CD4-positive, alpha-beta memory T cell (primary cell): ENCODE measurements at regions not wholly inside any gene's neighbourhood (a gene's known extent, or its start where the extent isn't known, plus 50 kb on each side); places are given as distances from the start of the nearest gene placed in this dataset.

ENCODE experiments used
- CTCF ChIA-PET: fragments of 350-600 bp; sonication (Branson Sonifier 250); formaldehyde crosslinking; loops from one replicate; lab custom pipeline; 2021; ENCODE audit warnings: inconsistent platforms; ENCODE audit not compliant: partially characterized antibody; lab: Charles Lee
- POLR2A ChIA-PET: fragments of 350-600 bp; sonication (Branson Sonifier 250); formaldehyde crosslinking; loops from one replicate; lab custom pipeline; 2021; ENCODE audit not compliant: partially characterized antibody; lab: Charles Lee
- DNase-seq, 5 donors: peaks; one replicate each; pipeline versions ENCODE4 v3.0.0 to v3.0.0-alpha.2; 2020 to 2022; ENCODE audit warnings: mixed read lengths in 1 of 5
- H3K27ac ChIP-seq: one replicate; pipeline ENCODE4 v1.7.0; 2013; ENCODE audit warnings: low read depth, low read length
- H3K27me3 ChIP-seq: 2 replicates; pipeline ENCODE4 v1.7.0; 2013; ENCODE audit warnings: mild to moderate bottlenecking, low read length, moderate library complexity; ENCODE audit not compliant: insufficient read depth
- H3K36me3 ChIP-seq: 2 replicates; pipeline ENCODE4 v1.7.0; 2013; ENCODE audit warnings: mild to moderate bottlenecking, low read length, moderate library complexity; ENCODE audit not compliant: insufficient read depth
- H3K4me1 ChIP-seq: 2 replicates; pipeline ENCODE4 v1.7.0; 2013; ENCODE audit warnings: mild to moderate bottlenecking, low read length, moderate library complexity; ENCODE audit not compliant: insufficient read depth
- H3K4me3 ChIP-seq, 2 donors: one replicate each; pipeline ENCODE4 v1.7.0; 2013; ENCODE audit warnings: low read length in 2 of 2, mild to moderate bottlenecking in 1 of 2
- H3K9me3 ChIP-seq, 2 donors: one replicate each; pipeline ENCODE4 v1.7.0; 2013; ENCODE audit warnings: low read length in 2 of 2, control low read depth in 1 of 2; ENCODE audit not compliant: control insufficient read depth in 1 of 2
- H3K27ac Mint-ChIP-seq, 7 donors: one replicate each; pipeline ENCODE4 v1.8.0; 2020 to 2021; ENCODE audit warnings: mixed read lengths in 7 of 7, mild to moderate bottlenecking in 6 of 7, inconsistent platforms in 3 of 7, moderate library complexity in 3 of 7
- H3K27me3 Mint-ChIP-seq, 2 donors: one replicate each; pipeline ENCODE4 v1.8.0; 2020 to 2021; ENCODE audit warnings: mixed read lengths in 2 of 2
- H3K36me3 Mint-ChIP-seq, 2 donors: one replicate each; pipeline ENCODE4 v1.8.0; 2020 to 2021; ENCODE audit warnings: mixed read lengths in 2 of 2, inconsistent platforms in 1 of 2, mild to moderate bottlenecking in 1 of 2
- H3K4me1 Mint-ChIP-seq, 4 donors: one replicate each; pipeline ENCODE4 v1.8.0; 2020 to 2021; ENCODE audit warnings: mixed read lengths in 4 of 4, mild to moderate bottlenecking in 1 of 4
- H3K4me3 Mint-ChIP-seq, 8 donors: one replicate each; pipeline ENCODE4 v1.8.0; 2020 to 2021; ENCODE audit warnings: mixed read lengths in 8 of 8, mild to moderate bottlenecking in 7 of 8, moderate library complexity in 6 of 8, inconsistent platforms in 3 of 8
- H3K9me3 Mint-ChIP-seq, 8 donors: one replicate each; pipeline ENCODE4 v1.8.0; 2020 to 2021; ENCODE audit warnings: mixed read lengths in 8 of 8, mild to moderate bottlenecking in 5 of 8, inconsistent platforms in 3 of 8, moderate library complexity in 1 of 8
- intact Hi-C: fragments of 100-400 bp; cut with micrococcal nuclease; formaldehyde crosslinking; loops from one replicate; pipeline ENCODE4 v1.15.1; 2023

- H3K36me3 ChIP-seq, result no peaks in the 10 kb centered on the region
- peaks cover 0 to 5% (median 0%) of the 10 kb centered on the region in 8 donors for H3K9me3 Mint-ChIP-seq
- H3K36me3 Mint-ChIP-seq, result no peaks in the 10 kb centered on the region
- ChIA-PET POLR2A (no interaction called here), CTCF (no interaction called here)
- no peak for DNase-seq
- H3K27ac ChIP-seq, result no peak overlapping the region
- intact Hi-C loops, result no loop called here
- no peaks in the 10 kb centered on the region for H3K27me3 ChIP-seq
- no peaks in the 10 kb centered on the region for H3K4me1 ChIP-seq
- H3K27ac Mint-ChIP-seq, result no peak overlapping the region
- H3K4me3 Mint-ChIP-seq, result no peak overlapping the region
- H3K4me1 Mint-ChIP-seq, result no peaks in the 10 kb centered on the region
- no peak overlapping the region for H3K4me3 ChIP-seq
- no peaks in the 10 kb centered on the region for H3K9me3 ChIP-seq
- H3K27me3 Mint-ChIP-seq, result peaks cover 0 to 2% of the 10 kb centered on the region in 2 donors
These were observed 292.4 kb downstream of the PLPP3 start for GRCh38 chr1:56286956-56287355.

- intact Hi-C loops, result no loop called here
These were observed 292.9 kb downstream of the PLPP3 start for GRCh38 chr1:56286506-56286905.

GRCh38 chr1:56285554-56286402 lies 293.6 kb downstream of the PLPP3 start:
- Mint-ChIP-seq H3K36me3 (no peaks in the 10 kb centered on the region), H3K9me3 (peaks cover 0 to 5% (median under 1%) of the 10 kb centered on the region in 8 donors), H3K27me3 (peaks cover 0 to 2% of the 10 kb centered on the region in 2 donors), H3K27ac (no peak overlapping the region), H3K4me3 (no peak overlapping the region), H3K4me1 (no peaks in the 10 kb centered on the region)
- Histone ChIP-seq H3K4me3 (no peak overlapping the region), H3K9me3 (no peaks in the 10 kb centered on the region), H3K27ac (no peak overlapping the region), H3K4me1 (no peaks in the 10 kb centered on the region), H3K36me3 (no peaks in the 10 kb centered on the region), H3K27me3 (no peaks in the 10 kb centered on the region)
- ChIA-PET CTCF (no interaction called here), POLR2A (no interaction called here)
- DNase-seq, result no peak
- intact Hi-C loops, result no loop called here

More at GRCh38 chr1:56286506-56286905, 292.9 kb downstream of the PLPP3 start:
- H3K27me3 Mint-ChIP-seq, result peaks cover 0 to 2% of the 10 kb centered on the region in 2 donors
- CTCF ChIA-PET, result no interaction called here
- H3K4me1 Mint-ChIP-seq, result no peaks in the 10 kb centered on the region
- Histone ChIP-seq H3K4me1 (no peaks in the 10 kb centered on the region), H3K36me3 (no peaks in the 10 kb centered on the region), H3K27me3 (no peaks in the 10 kb centered on the region), H3K9me3 (no peaks in the 10 kb centered on the region), H3K4me3 (no peak overlapping the region), H3K27ac (no peak overlapping the region)
- no peak for DNase-seq
- POLR2A ChIA-PET, result no interaction called here
- H3K9me3 Mint-ChIP-seq, result peaks cover 0 to 5% (median under 1%) of the 10 kb centered on the region in 8 donors
- H3K4me3 Mint-ChIP-seq, result no peak overlapping the region
- no peak overlapping the region for H3K27ac Mint-ChIP-seq
- no peaks in the 10 kb centered on the region for H3K36me3 Mint-ChIP-seq

GRCh38 chr1:56284928-56285327 lies 294.4 kb downstream of the PLPP3 start:
- no peak overlapping the region for H3K27ac Mint-ChIP-seq
- H3K36me3 ChIP-seq, result no peaks in the 10 kb centered on the region
- H3K36me3 Mint-ChIP-seq, result no peaks in the 10 kb centered on the region
- H3K9me3 Mint-ChIP-seq, result peaks cover 0 to 5% (median 3%) of the 10 kb centered on the region in 8 donors
- POLR2A ChIA-PET, result no interaction called here
- CTCF ChIA-PET, result no interaction called here
- DNase-seq, result no peak
- peaks cover 0 to 2% of the 10 kb centered on the region in 2 donors for H3K27me3 Mint-ChIP-seq
- no peaks in the 10 kb centered on the region for H3K4me1 Mint-ChIP-seq
- H3K9me3 ChIP-seq, result no peaks in the 10 kb centered on the region
- no peak overlapping the region for H3K27ac ChIP-seq
- intact Hi-C loops, result no loop called here
- no peak overlapping the region for H3K4me3 Mint-ChIP-seq
- no peaks in the 10 kb centered on the region for H3K4me1 ChIP-seq
- H3K4me3 ChIP-seq, result no peak overlapping the region
- no peaks in the 10 kb centered on the region for H3K27me3 ChIP-seq

GRCh38 chr1:56278061-56278460 lies 301.3 kb downstream of the PLPP3 start:
- Mint-ChIP-seq H3K27me3 (no peaks in the 10 kb centered on the region), H3K36me3 (no peaks in the 10 kb centered on the region), H3K4me3 (no peak overlapping the region), H3K4me1 (no peaks in the 10 kb centered on the region), H3K27ac (no peak overlapping the region), H3K9me3 (peaks cover 0 to 7% (median 1%) of the 10 kb centered on the region in 8 donors)
- CTCF ChIA-PET, result no interaction called here
- POLR2A ChIA-PET, result no interaction called here
- no peak overlapping the region for H3K27ac ChIP-seq
- H3K36me3 ChIP-seq, result no peaks in the 10 kb centered on the region
- intact Hi-C loops, result no loop called here
- no peaks in the 10 kb centered on the region for H3K4me1 ChIP-seq
- no peak for DNase-seq
- no peaks in the 10 kb centered on the region for H3K27me3 ChIP-seq
- no peak overlapping the region for H3K4me3 ChIP-seq
- H3K9me3 ChIP-seq, result no peaks in the 10 kb centered on the region

GRCh38 chr1:56268519-56269140 lies 310.7 kb downstream of the PLPP3 start:
- Histone ChIP-seq H3K27ac (no peak overlapping the region), H3K9me3 (no peaks in the 10 kb centered on the region), H3K27me3 (no peaks in the 10 kb centered on the region), H3K36me3 (no peaks in the 10 kb centered on the region), H3K4me1 (no peaks in the 10 kb centered on the region), H3K4me3 (no peak overlapping the region)
- intact Hi-C loops, result no loop called here
- POLR2A ChIA-PET, result no interaction called here
- no peak for DNase-seq
- Mint-ChIP-seq H3K27ac (no peak overlapping the region), H3K4me3 (no peak overlapping the region), H3K36me3 (no peaks in the 10 kb centered on the region), H3K27me3 (peaks cover 0 to 4% of the 10 kb centered on the region in 2 donors), H3K4me1 (no peaks in the 10 kb centered on the region), H3K9me3 (peaks cover 0 to 4% (median 2%) of the 10 kb centered on the region in 8 donors)
- CTCF ChIA-PET, result no interaction called here

- DNase-seq, result no peak
- H3K4me3 ChIP-seq, result no peak overlapping the region
These were observed 311.8 kb downstream of the PLPP3 start for GRCh38 chr1:56267611-56268010.

More at GRCh38 chr1:56267611-56268010, 311.8 kb downstream of the PLPP3 start:
- Mint-ChIP-seq H3K27ac (no peak overlapping the region), H3K36me3 (no peaks in the 10 kb centered on the region), H3K9me3 (peaks cover 0 to 4% (median 2%) of the 10 kb centered on the region in 8 donors), H3K4me1 (no peaks in the 10 kb centered on the region), H3K27me3 (peaks cover 0 to 4% of the 10 kb centered on the region in 2 donors), H3K4me3 (no peak overlapping the region)
- Histone ChIP-seq H3K27me3 (no peaks in the 10 kb centered on the region), H3K4me1 (no peaks in the 10 kb centered on the region), H3K9me3 (no peaks in the 10 kb centered on the region), H3K27ac (no peak overlapping the region), H3K36me3 (no peaks in the 10 kb centered on the region)
- intact Hi-C loops, result no loop called here
- ChIA-PET CTCF (no interaction called here), POLR2A (no interaction called here)
